GM12892 (cell line): ENCODE measurements at regions not wholly inside any gene's neighbourhood (a gene's known extent, or its start where the extent isn't known, plus 50 kb on each side); places are given as distances from the start of the nearest gene placed in this dataset.

Experiments
- POLR2A ChIP-seq: IDR thresholded peaks from 2 replicates; pipeline ENCODE4 v1.6.1; 2011; ENCODE audit warnings: low read depth, low read length, control low read depth
- POLR2AphosphoS5 ChIP-seq: IDR thresholded peaks from 2 replicates; pipeline ENCODE4 v1.6.1; 2011; ENCODE audit warnings: low read depth, low read length, control low read depth

DNA sequence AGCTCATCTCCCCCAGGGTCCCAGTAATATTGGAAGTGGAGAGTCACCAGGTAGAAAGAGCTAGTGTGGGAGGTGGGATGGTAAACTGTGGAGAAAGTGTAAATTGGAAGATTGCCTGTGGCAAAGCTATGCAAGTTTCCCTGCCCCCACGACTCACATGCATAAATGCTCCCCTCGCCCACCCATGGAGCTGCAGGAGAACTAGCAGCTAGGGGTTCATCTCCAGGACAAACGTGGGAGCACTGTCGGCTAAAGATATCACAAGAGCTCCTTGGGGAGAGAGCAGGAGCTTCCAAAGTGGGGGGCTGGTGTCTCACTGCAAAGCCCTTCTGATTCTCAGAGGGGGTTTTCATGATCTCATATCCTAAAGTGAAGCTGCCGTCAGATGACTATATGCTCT lies 91.4 kb upstream of the PLCL2 start:
- no peak for TF ChIP-seq POLR2A
- no peak for TF ChIP-seq POLR2AphosphoS5
